Uterus (tissue), 2 donors: ENCODE measurements at regions not wholly inside any gene's neighbourhood (a gene's known extent, or its start where the extent isn't known, plus 50 kb on each side); places are given as distances from the start of the nearest gene placed in this dataset.

ENCODE experiments used
- POLR2A ChIP-seq, 2 donors: fragments of 450-650 bp; IDR thresholded peaks; one replicate each; pipeline ENCODE4 v1.6.1; 2016; ENCODE audit warnings: antibody characterized with exemption in 2 of 2, mild to moderate bottlenecking in 1 of 2, moderate library complexity in 1 of 2
- TF ChIP-seq, protein P1 (sequence below), 4 experiments: fragments of 200-600 bp in 2 of 4; fragments of 450-650 bp in 2 of 4; sonication (generic) in 2 of 4; IDR thresholded peaks; one replicate each; pipeline ENCODE4 v1.5.1; 2016 to 2019; ENCODE audit warnings: antibody characterized with exemption in 4 of 4, mild to moderate bottlenecking in 2 of 4, moderate library complexity in 1 of 4

GRCh38 chr15:47983533-47983932 lies 137.3 kb upstream of the SLC24A5 start:
- TF ChIP-seq, protein P1, sequence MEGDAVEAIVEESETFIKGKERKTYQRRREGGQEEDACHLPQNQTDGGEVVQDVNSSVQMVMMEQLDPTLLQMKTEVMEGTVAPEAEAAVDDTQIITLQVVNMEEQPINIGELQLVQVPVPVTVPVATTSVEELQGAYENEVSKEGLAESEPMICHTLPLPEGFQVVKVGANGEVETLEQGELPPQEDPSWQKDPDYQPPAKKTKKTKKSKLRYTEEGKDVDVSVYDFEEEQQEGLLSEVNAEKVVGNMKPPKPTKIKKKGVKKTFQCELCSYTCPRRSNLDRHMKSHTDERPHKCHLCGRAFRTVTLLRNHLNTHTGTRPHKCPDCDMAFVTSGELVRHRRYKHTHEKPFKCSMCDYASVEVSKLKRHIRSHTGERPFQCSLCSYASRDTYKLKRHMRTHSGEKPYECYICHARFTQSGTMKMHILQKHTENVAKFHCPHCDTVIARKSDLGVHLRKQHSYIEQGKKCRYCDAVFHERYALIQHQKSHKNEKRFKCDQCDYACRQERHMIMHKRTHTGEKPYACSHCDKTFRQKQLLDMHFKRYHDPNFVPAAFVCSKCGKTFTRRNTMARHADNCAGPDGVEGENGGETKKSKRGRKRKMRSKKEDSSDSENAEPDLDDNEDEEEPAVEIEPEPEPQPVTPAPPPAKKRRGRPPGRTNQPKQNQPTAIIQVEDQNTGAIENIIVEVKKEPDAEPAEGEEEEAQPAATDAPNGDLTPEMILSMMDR (IDR thresholded peaks at IDR 0.05), result no peak
- no peak for TF ChIP-seq POLR2A (IDR thresholded peaks at IDR 0.05)
